Muscle of leg (tissue), 3 donors: ENCODE measurements at regions not wholly inside any gene's neighbourhood (a gene's known extent, or its start where the extent isn't known, plus 50 kb on each side); places are given as distances from the start of the nearest gene placed in this dataset.

Experiments
- DNase-seq: peaks from one replicate; pipeline ENCODE4 v3.0.0; 2013
- H3K27ac ChIP-seq: one replicate; pipeline ENCODE4 v1.5.1; 2013; ENCODE audit warnings: mild to moderate bottlenecking, low read length, control low read depth
- H3K27me3 ChIP-seq: one replicate; pipeline ENCODE4 v1.6.1; 2013; ENCODE audit warnings: low read length; ENCODE audit not compliant: control insufficient read depth, insufficient read depth
- H3K36me3 ChIP-seq: one replicate; pipeline ENCODE4 v1.6.1; 2013; ENCODE audit warnings: low read length; ENCODE audit not compliant: control insufficient read depth, insufficient read depth
- H3K4me1 ChIP-seq: one replicate; pipeline ENCODE4 v1.6.1; 2013; ENCODE audit warnings: low read length; ENCODE audit not compliant: control insufficient read depth, insufficient read depth
- H3K4me3 ChIP-seq: one replicate; pipeline ENCODE4 v1.5.1; 2013; ENCODE audit warnings: low read length, control low read depth
- H3K9me3 ChIP-seq: replicated peaks from 2 replicates; pipeline ENCODE4 v1.6.1; 2013; ENCODE audit warnings: low read depth, low read length; ENCODE audit not compliant: control insufficient read depth
- WGBS: methylation state at CpG from one replicate; pipeline ENCODE4 v1.1.5; 2013; ENCODE audit warnings: missing lambda C conversion rate; ENCODE audit not compliant: insufficient coverage; 5-methylcytosine and 5-hydroxymethylcytosine counted together

GRCh38 chr9:14380061-14380836, 66.3 kb upstream of the NFIB start:
- Histone ChIP-seq H3K4me1 (peaks cover 4% of the 10 kb centered on the region), H3K27ac (no peak overlapping the region), H3K4me3 (no peak overlapping the region), H3K27me3 (no peaks in the 10 kb centered on the region), H3K36me3 (no peaks in the 10 kb centered on the region), H3K9me3 (peaks cover 5% of the 10 kb centered on the region)
- WGBS, result no CpG with 5 or more reads among the region's 3 CpGs
- no peak for DNase-seq

GRCh38 chr9:14379280-14379679, 65.3 kb upstream of the NFIB start:
- Histone ChIP-seq H3K4me1 (peaks cover 4% of the 10 kb centered on the region), H3K4me3 (no peak overlapping the region), H3K27ac (no peak overlapping the region), H3K9me3 (peaks cover 5% of the 10 kb centered on the region), H3K27me3 (no peaks in the 10 kb centered on the region), H3K36me3 (no peaks in the 10 kb centered on the region)
- no CpG with 5 or more reads among the region's 4 CpGs for WGBS
- DNase-seq, result no peak

- Histone ChIP-seq H3K9me3 (peaks cover 5% of the 10 kb centered on the region), H3K4me1 (peaks cover 10% of the 10 kb centered on the region), H3K4me3 (no peak overlapping the region), H3K27ac (peak overlapping the region; percentile 73), H3K36me3 (no peaks in the 10 kb centered on the region), H3K27me3 (no peaks in the 10 kb centered on the region)
- no CpG with 5 or more reads among the region's 4 CpGs for WGBS
- peak; percentile 63 for DNase-seq
Observed at GRCh38 chr9:14373706-14374105, 59.8 kb upstream of the NFIB start.

GRCh38 chr9:14373336-14373666, 59.4 kb upstream of the NFIB start:
- H3K4me3 ChIP-seq, result no peak overlapping the region
- peak; percentile 70 for DNase-seq
- H3K27me3 ChIP-seq, result no peaks in the 10 kb centered on the region
- H3K9me3 ChIP-seq, result peaks cover 5% of the 10 kb centered on the region
- peak overlapping the region; percentile 73 for H3K27ac ChIP-seq
- H3K4me1 ChIP-seq, result peaks cover 10% of the 10 kb centered on the region
- H3K36me3 ChIP-seq, result no peaks in the 10 kb centered on the region

DNA sequence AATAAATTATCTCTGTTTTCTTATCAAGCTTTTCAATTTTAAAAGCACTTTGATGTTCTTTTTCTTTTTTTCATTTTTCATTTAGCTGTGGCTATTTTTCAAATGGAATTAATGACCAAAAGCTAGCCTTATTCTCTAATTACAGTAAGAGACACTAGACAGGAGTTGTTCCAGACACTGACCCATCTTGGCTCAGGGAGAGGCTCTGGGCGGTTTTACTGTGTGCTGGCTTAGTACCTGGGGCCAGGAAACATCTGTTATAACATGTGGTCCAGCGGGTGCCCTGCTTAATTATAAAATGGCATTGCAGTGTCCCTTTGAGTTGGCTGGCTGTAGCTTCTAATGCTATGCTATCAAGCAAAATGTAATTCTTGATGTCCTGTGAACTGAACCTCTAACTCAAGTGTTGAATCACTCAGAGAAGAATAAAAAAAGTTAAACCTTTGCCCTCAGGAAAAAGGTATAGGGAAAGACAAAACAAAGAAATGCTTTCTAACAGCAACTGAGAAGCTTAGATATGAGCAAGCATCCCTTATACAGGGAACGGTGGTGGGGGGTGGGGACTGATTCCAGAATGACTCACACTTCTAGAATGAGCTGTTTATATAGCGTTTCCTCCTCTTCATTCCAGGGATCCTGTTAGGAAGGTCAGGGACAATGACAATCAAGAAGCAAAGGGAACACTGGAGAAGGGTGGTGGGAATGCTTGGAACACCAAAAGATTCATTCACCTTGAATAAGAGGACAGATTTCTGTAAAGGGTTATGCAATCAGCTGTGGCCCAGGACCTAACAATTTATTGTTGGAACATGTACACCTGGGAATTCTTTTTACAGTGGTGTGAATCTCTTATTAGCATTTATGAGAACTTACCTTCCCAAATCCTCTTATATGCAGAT, 58.7 kb upstream of the NFIB start:
- Histone ChIP-seq H3K4me3 (no peak overlapping the region), H3K9me3 (peaks cover 5% of the 10 kb centered on the region), H3K27me3 (no peaks in the 10 kb centered on the region), H3K27ac (peak overlapping the region; percentile 73), H3K36me3 (no peaks in the 10 kb centered on the region), H3K4me1 (peaks cover 10% of the 10 kb centered on the region)
- DNase-seq, result peak; percentile 87
- no CpG with 5 or more reads among the region's 4 CpGs for WGBS

DNA sequence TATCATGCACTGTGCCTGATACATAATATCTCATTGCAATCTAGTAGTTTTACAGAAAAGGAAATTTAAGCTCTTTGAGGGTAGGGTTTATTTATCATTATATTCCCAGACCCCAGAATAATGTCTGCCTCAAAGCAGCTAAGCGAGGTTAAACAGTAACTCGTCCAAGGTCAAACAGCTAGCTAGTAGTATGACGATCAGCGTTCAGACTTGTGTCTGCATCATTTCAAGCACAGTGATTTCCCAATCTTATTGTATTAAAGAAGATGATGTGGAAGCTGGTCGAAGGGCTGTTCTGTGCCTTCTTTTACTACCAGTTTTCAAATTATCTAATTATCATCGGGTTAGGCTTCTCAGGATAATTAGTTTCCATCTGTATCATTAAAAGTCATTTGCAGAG, 55.1 kb upstream of the NFIB start:
- H3K36me3 ChIP-seq, result no peaks in the 10 kb centered on the region
- DNase-seq, result no peak
- no peaks in the 10 kb centered on the region for H3K9me3 ChIP-seq
- no peak overlapping the region for H3K4me3 ChIP-seq
- WGBS, result no CpG with 5 or more reads among the region's 6 CpGs
- H3K4me1 ChIP-seq, result peaks cover 18% of the 10 kb centered on the region
- no peak overlapping the region for H3K27ac ChIP-seq
- no peaks in the 10 kb centered on the region for H3K27me3 ChIP-seq

GRCh38 chr9:14366076-14366475, 52.1 kb upstream of the NFIB start:
- 31% methylated on average over 9 of the region's 10 CpGs for WGBS
- peak; percentile 98 for DNase-seq
- no peaks in the 10 kb centered on the region for H3K36me3 ChIP-seq
- H3K4me3 ChIP-seq, result no peak overlapping the region
- peak overlapping the region; percentile 73 for H3K27ac ChIP-seq
- no peaks in the 10 kb centered on the region for H3K27me3 ChIP-seq
- H3K4me1 ChIP-seq, result peaks cover 9% of the 10 kb centered on the region
- H3K9me3 ChIP-seq, result no peaks in the 10 kb centered on the region

DNA sequence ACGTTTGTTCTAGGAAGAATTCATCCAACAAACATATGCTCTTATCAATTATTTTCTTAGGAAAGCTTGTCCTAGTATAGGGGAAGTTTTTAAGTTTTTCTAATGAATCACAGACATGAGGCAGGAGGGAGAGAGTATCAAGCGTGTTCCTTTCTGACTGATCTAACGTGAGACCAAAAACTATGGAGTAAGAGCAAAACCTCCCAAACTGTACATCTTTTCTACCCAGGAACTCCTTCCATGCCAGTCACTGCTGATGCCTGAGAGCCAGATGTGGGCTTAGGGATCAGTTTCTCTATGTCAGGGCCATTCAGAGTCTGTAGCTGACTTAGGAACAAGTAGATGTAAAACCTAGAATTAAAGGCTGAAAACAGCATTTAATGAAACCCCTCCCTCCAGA, 51.7 kb upstream of the NFIB start:
- Histone ChIP-seq H3K4me3 (no peak overlapping the region), H3K36me3 (no peaks in the 10 kb centered on the region), H3K9me3 (no peaks in the 10 kb centered on the region), H3K27me3 (no peaks in the 10 kb centered on the region), H3K27ac (peak overlapping the region; percentile 73), H3K4me1 (peaks cover 9% of the 10 kb centered on the region)
- no peak for DNase-seq
- no CpG with 5 or more reads among the region's 3 CpGs for WGBS
